BLaER1 (cell line): ENCODE measurements at regions not wholly inside any gene's neighbourhood (a gene's known extent, or its start where the extent isn't known, plus 50 kb on each side); places are given as distances from the start of the nearest gene placed in this dataset.
"Not testable (repeated sequence)": the region's sequence is repeated elsewhere in the genome, so short reads cannot be mapped to it uniquely, and the experiment has no call there.

Experiments
- H3K27ac ChIP-seq: shearing (Covaris generic); formaldehyde crosslinking; 2 replicates; pipeline ENCODE4 v1.8.1; 2022
- H3K27me3 ChIP-seq: shearing (Covaris generic); formaldehyde crosslinking; 2 replicates; pipeline ENCODE4 v1.8.1; 2022
- H3K36me3 ChIP-seq: shearing (Covaris generic); formaldehyde crosslinking; 2 replicates; pipeline ENCODE4 v1.8.1; 2022
- H3K4me1 ChIP-seq: shearing (Covaris generic); formaldehyde crosslinking; 2 replicates; pipeline ENCODE4 v1.8.1; 2022
- H3K4me2 ChIP-seq: shearing (Covaris generic); formaldehyde crosslinking; 2 replicates; pipeline ENCODE4 v1.8.1; 2022
- H3K4me3 ChIP-seq: shearing (Covaris generic); formaldehyde crosslinking; 2 replicates; pipeline ENCODE4 v1.8.1; 2022
- H3K9ac ChIP-seq: shearing (Covaris generic); formaldehyde crosslinking; 2 replicates; pipeline ENCODE4 v1.8.1; 2022
- H3K9me3 ChIP-seq: shearing (Covaris generic); formaldehyde crosslinking; 2 replicates; pipeline ENCODE4 v1.8.1; 2022
- H4K20me1 ChIP-seq: shearing (Covaris generic); formaldehyde crosslinking; 2 replicates; pipeline ENCODE4 v1.8.1; 2022
- Cebpa-rat ChIP-seq: shearing (Covaris generic); IDR thresholded peaks from 2 replicates; pipeline ENCODE4 v1.8.1; 2022

GRCh38 chr6:167686204-167686893, 140.4 kb upstream of the AFDN start:
- Histone ChIP-seq H3K4me1 (peaks cover 92% of the 10 kb centered on the region), H3K36me3 (no peaks in the 10 kb centered on the region), H3K4me2 (peak overlapping the region; percentile 98), H3K27ac (no peak overlapping the region), H3K27me3 (no peaks in the 10 kb centered on the region), H3K9me3 (no peaks in the 10 kb centered on the region), H3K9ac (no peak overlapping the region), H4K20me1 (no peaks in the 10 kb centered on the region), H3K4me3 (no peak overlapping the region)
- TF ChIP-seq Cebpa-rat = no peak

GRCh38 chr6:167687116-167687725, 139.5 kb upstream of the AFDN start:
- no peaks in the 10 kb centered on the region for H3K9me3 ChIP-seq
- H3K4me3 ChIP-seq = no peak overlapping the region
- H3K4me2 ChIP-seq = peak overlapping the region; percentile 98
- TF ChIP-seq Cebpa-rat = no peak
- H3K36me3 ChIP-seq = no peaks in the 10 kb centered on the region
- H3K9ac ChIP-seq = no peak overlapping the region
- no peak overlapping the region for H3K27ac ChIP-seq
- peaks cover 88% of the 10 kb centered on the region for H3K4me1 ChIP-seq
- H3K27me3 ChIP-seq = no peaks in the 10 kb centered on the region
- no peaks in the 10 kb centered on the region for H4K20me1 ChIP-seq

GRCh38 chr6:167688123-167688522, 138.6 kb upstream of the AFDN start:
- no peak overlapping the region for H3K27ac ChIP-seq
- no peaks in the 10 kb centered on the region for H4K20me1 ChIP-seq
- H3K27me3 ChIP-seq = no peaks in the 10 kb centered on the region
- H3K9me3 ChIP-seq = no peaks in the 10 kb centered on the region
- peaks cover 79% of the 10 kb centered on the region for H3K4me1 ChIP-seq
- H3K4me3 ChIP-seq = no peak overlapping the region
- no peaks in the 10 kb centered on the region for H3K36me3 ChIP-seq
- no peak overlapping the region for H3K9ac ChIP-seq
- H3K4me2 ChIP-seq = peak overlapping the region; percentile 98
- TF ChIP-seq Cebpa-rat = no peak

DNA sequence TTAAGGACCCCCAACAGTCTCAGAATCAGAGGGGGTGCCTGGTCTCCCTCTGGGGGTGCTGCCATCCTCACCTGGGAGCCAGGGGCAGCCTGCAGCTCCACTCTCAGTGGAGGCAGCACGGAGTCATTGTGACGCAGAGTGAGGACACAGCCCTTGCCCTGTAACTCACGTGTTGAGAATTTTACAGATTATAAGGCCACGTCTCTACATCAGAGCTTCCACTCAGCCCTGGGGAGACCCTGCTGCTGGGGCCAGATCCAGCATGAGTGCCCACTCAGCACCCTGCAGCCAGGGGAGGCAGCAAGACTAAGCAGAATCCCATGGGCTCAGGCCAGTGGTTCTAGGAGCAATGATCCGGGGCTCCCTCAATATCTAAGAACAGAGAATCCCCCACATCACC, 137.4 kb upstream of the AFDN start:
- Histone ChIP-seq H3K4me1 (peaks cover 67% of the 10 kb centered on the region), H3K27me3 (no peaks in the 10 kb centered on the region), H3K9me3 (peaks cover 5% of the 10 kb centered on the region; the same call in 1 of the 2 replicates), H4K20me1 (no peaks in the 10 kb centered on the region), H3K36me3 (no peaks in the 10 kb centered on the region), H3K4me3 (no peak overlapping the region), H3K27ac (no peak overlapping the region), H3K9ac (no peak overlapping the region), H3K4me2 (peak overlapping the region; percentile 60)
- no peak for TF ChIP-seq Cebpa-rat

DNA sequence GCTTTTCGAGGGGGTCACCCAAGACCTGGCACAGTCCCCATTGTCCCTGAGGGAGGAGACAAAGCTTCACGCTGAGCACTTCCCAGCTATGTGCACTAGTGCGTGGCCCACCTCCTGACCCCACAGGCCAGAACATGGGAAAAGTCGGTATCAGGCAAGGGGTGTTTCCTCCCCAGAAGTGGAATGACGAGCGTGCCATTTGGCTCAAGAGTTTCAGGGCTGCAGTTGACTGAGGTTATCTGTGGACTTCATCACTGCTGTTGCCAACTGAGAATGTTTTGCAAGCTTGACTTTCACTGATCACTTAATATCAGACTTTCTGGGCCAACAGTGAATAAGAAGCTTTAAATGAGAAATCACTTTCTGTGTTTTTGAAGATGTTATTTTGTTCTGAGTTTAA, 137.0 kb upstream of the AFDN start:
- Histone ChIP-seq H3K27ac (no peak overlapping the region), H3K27me3 (no peaks in the 10 kb centered on the region), H3K36me3 (no peaks in the 10 kb centered on the region), H3K4me3 (no peak overlapping the region), H3K9me3 (peaks cover 5% of the 10 kb centered on the region; the same call in 1 of the 2 replicates), H3K4me2 (peak overlapping the region; percentile 60), H3K4me1 (peaks cover 62% of the 10 kb centered on the region), H4K20me1 (no peaks in the 10 kb centered on the region), H3K9ac (no peak overlapping the region)
- no peak for TF ChIP-seq Cebpa-rat

DNA sequence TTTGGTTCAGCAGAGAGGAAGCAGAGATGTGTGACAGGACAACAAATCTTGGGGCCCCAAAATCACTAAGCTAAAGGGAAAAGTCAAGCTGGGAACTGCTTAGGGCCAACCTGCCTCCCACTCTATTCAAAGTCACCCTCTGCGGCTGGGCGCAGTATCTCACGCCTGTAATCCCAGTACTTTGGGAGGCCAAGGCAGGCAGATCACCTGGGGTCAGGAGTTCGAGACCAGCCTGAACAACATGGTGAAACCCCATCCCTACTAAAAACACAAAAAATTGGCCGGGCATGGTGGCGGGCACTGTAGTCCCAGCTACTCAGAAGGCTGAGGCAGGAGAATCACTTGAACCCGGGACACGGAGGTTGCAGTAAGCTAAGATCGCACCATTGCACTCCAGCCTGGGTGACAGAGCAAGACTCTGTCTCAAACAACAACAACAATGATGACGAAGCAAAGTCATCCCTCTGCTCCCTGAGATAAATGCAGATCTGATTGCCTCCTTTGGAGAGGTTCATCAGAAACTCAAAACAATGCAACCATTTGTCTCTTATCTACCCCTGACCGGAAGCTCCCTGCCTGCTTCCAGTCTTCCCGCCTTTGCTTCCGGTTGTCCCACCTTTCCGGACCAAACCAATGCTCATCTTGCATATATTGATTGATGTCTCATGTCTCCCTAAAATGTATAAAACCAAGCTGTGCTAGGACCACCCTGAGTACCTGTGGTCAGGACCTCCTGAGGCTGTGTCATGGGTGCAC, 136.4 kb upstream of the AFDN start:
- not testable (repeated sequence) for H3K4me3 ChIP-seq, H4K20me1 ChIP-seq, H3K9ac ChIP-seq, H3K36me3 ChIP-seq, H3K9me3 ChIP-seq, H3K27me3 ChIP-seq, H3K27ac ChIP-seq
- H3K4me1 ChIP-seq = peaks cover 56% of the 10 kb centered on the region
- peak overlapping the region; percentile 60; the same call in 1 of the 2 replicates for H3K4me2 ChIP-seq

- H3K9ac ChIP-seq = no peak overlapping the region
- no peaks in the 10 kb centered on the region for H3K27me3 ChIP-seq
- peaks cover 5% of the 10 kb centered on the region; the same call in 1 of the 2 replicates for H3K9me3 ChIP-seq
- H3K4me3 ChIP-seq = no peak overlapping the region
- H3K4me2 ChIP-seq = no peak overlapping the region
- no peaks in the 10 kb centered on the region for H4K20me1 ChIP-seq
- TF ChIP-seq Cebpa-rat = no peak
- no peaks in the 10 kb centered on the region for H3K36me3 ChIP-seq
- no peak overlapping the region for H3K27ac ChIP-seq
- peaks cover 51% of the 10 kb centered on the region for H3K4me1 ChIP-seq
Observed at GRCh38 chr6:167690931-167691330, 135.8 kb upstream of the AFDN start.

DNA sequence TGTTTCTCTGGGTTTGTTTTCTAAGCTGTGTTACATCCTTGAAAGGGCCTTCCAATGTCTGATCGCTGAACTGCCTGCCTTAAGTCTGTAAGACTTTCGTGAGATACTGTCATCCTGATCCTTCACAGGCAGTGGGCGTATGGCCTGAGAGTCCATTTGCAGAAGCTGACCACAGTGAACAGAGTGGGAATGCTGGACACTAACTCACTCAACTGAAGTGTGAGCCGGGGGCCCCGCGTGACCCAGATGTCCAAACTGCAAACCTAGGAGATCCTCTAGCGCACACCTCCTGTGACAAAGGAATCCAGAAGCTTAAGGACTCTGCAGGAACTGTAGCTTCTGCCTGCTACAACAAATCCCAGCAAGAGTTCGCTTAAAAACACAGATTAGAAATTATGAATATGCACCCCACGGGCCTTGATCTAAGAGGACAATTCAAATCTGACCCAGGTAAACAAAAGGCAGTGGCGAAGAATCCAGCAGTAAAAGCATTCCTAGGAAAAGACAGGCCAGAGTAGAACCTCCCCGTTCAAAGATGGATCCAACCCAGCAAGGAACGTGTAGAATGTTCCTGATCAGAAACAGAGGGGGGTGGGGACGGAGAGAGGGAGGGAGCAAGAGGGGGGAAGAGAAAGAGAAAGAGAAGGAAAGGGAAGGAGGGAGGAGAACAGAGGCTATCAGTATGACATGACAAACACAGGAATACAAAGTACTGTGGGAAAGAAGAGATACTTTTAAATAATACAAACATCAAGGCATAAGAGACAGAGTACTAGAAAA, 135.0 kb upstream of the AFDN start:
- no peak for TF ChIP-seq Cebpa-rat
- no peaks in the 10 kb centered on the region for H4K20me1 ChIP-seq
- H3K27ac ChIP-seq = no peak overlapping the region
- peaks cover 5% of the 10 kb centered on the region; the same call in 1 of the 2 replicates for H3K9me3 ChIP-seq
- H3K9ac ChIP-seq = no peak overlapping the region
- no peaks in the 10 kb centered on the region for H3K36me3 ChIP-seq
- H3K4me1 ChIP-seq = peaks cover 43% of the 10 kb centered on the region
- H3K4me3 ChIP-seq = no peak overlapping the region
- H3K27me3 ChIP-seq = no peaks in the 10 kb centered on the region
- no peak overlapping the region for H3K4me2 ChIP-seq

DNA sequence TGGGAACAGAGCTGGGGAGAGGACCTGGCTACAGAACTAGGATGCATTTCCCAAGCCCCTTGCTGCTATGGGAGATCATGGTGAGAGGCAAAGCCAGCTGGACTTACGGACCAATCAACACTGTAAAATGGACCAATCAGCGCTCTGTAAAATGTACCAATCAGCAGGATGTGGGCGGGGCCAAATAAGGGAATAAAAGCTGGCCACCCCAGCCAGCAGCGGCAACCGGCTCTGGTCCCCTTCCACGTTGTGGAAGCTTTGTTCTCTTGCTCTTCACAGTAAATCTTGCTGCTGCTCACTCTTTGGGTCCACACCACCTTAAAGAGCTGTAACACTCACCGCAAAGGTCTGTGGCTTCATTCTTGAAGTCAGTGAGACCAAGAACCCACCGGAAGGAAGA, 133.2 kb upstream of the AFDN start:
- not testable (repeated sequence) for H3K9ac ChIP-seq, H3K27me3 ChIP-seq, H3K4me3 ChIP-seq, H4K20me1 ChIP-seq, H3K9me3 ChIP-seq, H3K27ac ChIP-seq, H3K4me2 ChIP-seq, H3K36me3 ChIP-seq
- peaks cover 40% of the 10 kb centered on the region for H3K4me1 ChIP-seq
